ENCODE measurements at regions not wholly inside any gene's neighbourhood (a gene's known extent, or its start where the extent isn't known, plus 50 kb on each side); places are given as distances from the start of the nearest gene placed in this dataset.

- intact Hi-C loops (cut with DNase I): no loop called here
- TF ChIP-seq POLR2AphosphoS5 (IDR thresholded peaks at IDR 0.05) (no peak), CTCF (IDR thresholded peaks at IDR 0.05) (no peak), POLR2A (IDR thresholded peaks at IDR 0.05; ENCODE audit: low read depth) (no peak), EP300 (IDR thresholded peaks at IDR 0.05) (no peak)
- Histone ChIP-seq H3K4me1 (peaks cover 0 to 8% (median 0%) of the 10 kb centered on the region in 4 donors), H3K9me3 (no peaks in the 10 kb centered on the region), H3K4me3 (no peak overlapping the region), H3K27me3 (no peaks in the 10 kb centered on the region), H3K36me3 (no peaks in the 10 kb centered on the region), H3K27ac (replicated peaks in 1 of 4) (no peak overlapping the region)
- no peak for DNase-seq (ENCODE audit: extremely low spot score)
- 43% methylated on average over 5 of the region's 5 CpGs for WGBS
Observed at GRCh38 chr2:234291765-234292204, 205.1 kb downstream of the ARL4C start.

- DNase-seq (ENCODE audit: extremely low spot score): no peak
- intact Hi-C loops (cut with DNase I): no loop called here
- Histone ChIP-seq H3K9me3 (no peaks in the 10 kb centered on the region), H3K4me1 (peaks cover 0 to 8% (median 0%) of the 10 kb centered on the region in 4 donors), H3K27me3 (no peaks in the 10 kb centered on the region), H3K36me3 (no peaks in the 10 kb centered on the region), H3K27ac (replicated peaks in 1 of 4) (no peak overlapping the region), H3K4me3 (no peak overlapping the region)
- WGBS: 78% methylated on average over 8 of the region's 10 CpGs
- no peak for TF ChIP-seq CTCF (IDR thresholded peaks at IDR 0.05)
- no peak for TF ChIP-seq POLR2AphosphoS5 (IDR thresholded peaks at IDR 0.05)
- TF ChIP-seq POLR2A (IDR thresholded peaks at IDR 0.05; ENCODE audit: low read depth): no peak
- no peak for TF ChIP-seq EP300 (IDR thresholded peaks at IDR 0.05)
Observed at GRCh38 chr2:234290671-234291070, 206.2 kb downstream of the ARL4C start.

- 55% methylated on average over 2 of the region's 3 CpGs for WGBS
- H3K36me3 ChIP-seq: no peaks in the 10 kb centered on the region
- intact Hi-C loops (cut with DNase I): loop anchor here (5.0 to 10.0 kb wide), 2 partner anchors 155 to 207 kb away; partner anchors contain the start of gene ARL4C
- TF ChIP-seq POLR2A (IDR thresholded peaks at IDR 0.05; ENCODE audit: low read depth) (no peak), CTCF (IDR thresholded peaks at IDR 0.05) (no peak), EP300 (IDR thresholded peaks at IDR 0.05) (no peak), POLR2AphosphoS5 (IDR thresholded peaks at IDR 0.05) (no peak)
- no peak overlapping the region for H3K27ac ChIP-seq (replicated peaks in 1 of 4)
- no peaks in the 10 kb centered on the region for H3K27me3 ChIP-seq
- H3K9me3 ChIP-seq: no peaks in the 10 kb centered on the region
- no peak overlapping the region for H3K4me3 ChIP-seq
- no peak for DNase-seq (ENCODE audit: extremely low spot score)
- peaks cover 0 to 8% (median 0%) of the 10 kb centered on the region in 4 donors for H3K4me1 ChIP-seq
Observed at GRCh38 chr2:234289834-234290590, 206.9 kb downstream of the ARL4C start.

- WGBS: 44% methylated on average over 12 of the region's 13 CpGs
- DNase-seq (ENCODE audit: extremely low spot score): no peak
- intact Hi-C loops (cut with DNase I): loop anchor here (5.0 to 10.0 kb wide), 2 partner anchors 154 to 208 kb away; partner anchors contain the start of gene ARL4C
Observed at GRCh38 chr2:234288974-234289455, 207.9 kb downstream of the ARL4C start.

More at GRCh38 chr2:234288974-234289455, 207.9 kb downstream of the ARL4C start:
- H3K4me1 ChIP-seq: peaks cover 0 to 8% (median 0%) of the 10 kb centered on the region in 4 donors
- no peaks in the 10 kb centered on the region for H3K9me3 ChIP-seq
- H3K36me3 ChIP-seq: no peaks in the 10 kb centered on the region
- no peak overlapping the region for H3K27ac ChIP-seq (replicated peaks in 1 of 4)
- no peak overlapping the region for H3K4me3 ChIP-seq
- H3K27me3 ChIP-seq: no peaks in the 10 kb centered on the region
- peak in 1 of 2 donors; percentile 13 for TF ChIP-seq POLR2AphosphoS5 (IDR thresholded peaks at IDR 0.05)
- TF ChIP-seq CTCF (IDR thresholded peaks at IDR 0.05): peak; percentile 59 to 71 (median 62)
- no peak for TF ChIP-seq POLR2A (IDR thresholded peaks at IDR 0.05; ENCODE audit: low read depth)

Data from esophagus muscularis mucosa (tissue), 4 donors.